ENCODE measurements at regions not wholly inside any gene's neighbourhood (a gene's known extent, or its start where the extent isn't known, plus 50 kb on each side); places are given as distances from the start of the nearest gene placed in this dataset.

GRCh38 chr1:100606438-100606837, 68.5 kb downstream of the GPR88 start:
- TF ChIP-seq, protein P1, sequence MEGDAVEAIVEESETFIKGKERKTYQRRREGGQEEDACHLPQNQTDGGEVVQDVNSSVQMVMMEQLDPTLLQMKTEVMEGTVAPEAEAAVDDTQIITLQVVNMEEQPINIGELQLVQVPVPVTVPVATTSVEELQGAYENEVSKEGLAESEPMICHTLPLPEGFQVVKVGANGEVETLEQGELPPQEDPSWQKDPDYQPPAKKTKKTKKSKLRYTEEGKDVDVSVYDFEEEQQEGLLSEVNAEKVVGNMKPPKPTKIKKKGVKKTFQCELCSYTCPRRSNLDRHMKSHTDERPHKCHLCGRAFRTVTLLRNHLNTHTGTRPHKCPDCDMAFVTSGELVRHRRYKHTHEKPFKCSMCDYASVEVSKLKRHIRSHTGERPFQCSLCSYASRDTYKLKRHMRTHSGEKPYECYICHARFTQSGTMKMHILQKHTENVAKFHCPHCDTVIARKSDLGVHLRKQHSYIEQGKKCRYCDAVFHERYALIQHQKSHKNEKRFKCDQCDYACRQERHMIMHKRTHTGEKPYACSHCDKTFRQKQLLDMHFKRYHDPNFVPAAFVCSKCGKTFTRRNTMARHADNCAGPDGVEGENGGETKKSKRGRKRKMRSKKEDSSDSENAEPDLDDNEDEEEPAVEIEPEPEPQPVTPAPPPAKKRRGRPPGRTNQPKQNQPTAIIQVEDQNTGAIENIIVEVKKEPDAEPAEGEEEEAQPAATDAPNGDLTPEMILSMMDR (IDR thresholded peaks at IDR 0.05), result peak in 3 of 6 experiments; percentile 46 to 54 (median 51)
- no peak for TF ChIP-seq POLR2A (IDR thresholded peaks at IDR 0.05)
